ENCODE measurements at regions not wholly inside any gene's neighbourhood (a gene's known extent, or its start where the extent isn't known, plus 50 kb on each side); places are given as distances from the start of the nearest gene placed in this dataset.
"Not testable (repeated sequence)": the region's sequence is repeated elsewhere in the genome, so short reads cannot be mapped to it uniquely, and the experiment has no call there.

DNA sequence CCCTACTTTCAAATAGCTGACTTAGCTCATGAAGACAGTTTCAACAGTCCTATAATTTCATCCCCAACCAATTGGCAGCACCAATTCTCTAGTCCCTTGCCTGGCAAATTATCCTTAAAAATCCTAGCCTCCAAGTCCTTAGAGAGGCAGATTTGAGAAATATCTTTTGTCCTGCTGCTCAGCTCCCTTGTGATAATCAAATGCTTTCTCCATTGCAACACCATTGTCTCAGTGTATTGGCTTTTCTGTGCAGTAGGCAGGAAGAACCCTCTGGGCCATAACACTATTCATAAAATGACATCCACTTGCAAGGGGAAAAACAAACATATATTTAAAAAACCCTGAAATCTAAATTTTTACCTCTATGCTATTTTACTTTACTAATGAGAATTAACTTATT is 89.6 kb downstream of the AASDHPPT start:
- DNase-seq (ENCODE audit: extremely low read depth, low read depth) = no peak
- TF ChIP-seq, protein P1, sequence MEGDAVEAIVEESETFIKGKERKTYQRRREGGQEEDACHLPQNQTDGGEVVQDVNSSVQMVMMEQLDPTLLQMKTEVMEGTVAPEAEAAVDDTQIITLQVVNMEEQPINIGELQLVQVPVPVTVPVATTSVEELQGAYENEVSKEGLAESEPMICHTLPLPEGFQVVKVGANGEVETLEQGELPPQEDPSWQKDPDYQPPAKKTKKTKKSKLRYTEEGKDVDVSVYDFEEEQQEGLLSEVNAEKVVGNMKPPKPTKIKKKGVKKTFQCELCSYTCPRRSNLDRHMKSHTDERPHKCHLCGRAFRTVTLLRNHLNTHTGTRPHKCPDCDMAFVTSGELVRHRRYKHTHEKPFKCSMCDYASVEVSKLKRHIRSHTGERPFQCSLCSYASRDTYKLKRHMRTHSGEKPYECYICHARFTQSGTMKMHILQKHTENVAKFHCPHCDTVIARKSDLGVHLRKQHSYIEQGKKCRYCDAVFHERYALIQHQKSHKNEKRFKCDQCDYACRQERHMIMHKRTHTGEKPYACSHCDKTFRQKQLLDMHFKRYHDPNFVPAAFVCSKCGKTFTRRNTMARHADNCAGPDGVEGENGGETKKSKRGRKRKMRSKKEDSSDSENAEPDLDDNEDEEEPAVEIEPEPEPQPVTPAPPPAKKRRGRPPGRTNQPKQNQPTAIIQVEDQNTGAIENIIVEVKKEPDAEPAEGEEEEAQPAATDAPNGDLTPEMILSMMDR (IDR thresholded peaks at IDR 0.05; ENCODE audit: low read depth, low read length) = no peak

DNA sequence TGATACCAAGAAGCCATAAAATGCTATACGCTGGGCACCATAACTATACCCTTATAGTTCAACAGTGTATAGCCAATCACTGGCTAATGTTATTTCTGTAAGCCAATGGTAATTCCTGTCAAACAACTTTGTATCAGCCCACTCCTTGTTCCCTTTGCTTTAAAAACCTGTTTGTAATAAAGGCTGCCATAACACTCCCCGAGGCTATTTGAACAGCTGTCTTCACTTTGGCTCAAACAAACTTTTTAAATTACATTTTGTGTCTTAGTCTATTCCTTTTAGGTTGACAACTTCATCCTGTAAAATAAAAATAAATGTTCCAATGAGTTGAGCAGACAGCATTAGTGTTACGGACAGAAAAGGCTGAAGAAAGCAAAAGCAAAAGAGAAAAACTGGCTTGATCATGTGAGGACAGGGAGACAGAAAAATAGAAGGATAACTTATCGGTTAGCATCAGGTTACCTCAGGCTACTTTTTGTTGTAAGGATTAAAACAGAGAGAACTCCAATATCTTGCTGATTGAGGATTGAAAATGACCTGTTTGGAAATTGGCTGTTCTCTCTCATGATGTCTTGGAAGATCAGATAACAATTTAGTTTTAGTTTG is 95.0 kb downstream of the AASDHPPT start:
- TF ChIP-seq, protein P1 (IDR thresholded peaks at IDR 0.05; ENCODE audit: low read depth, low read length) = no peak
- peak; percentile 57 for DNase-seq (ENCODE audit: extremely low read depth, low read depth)

DNA sequence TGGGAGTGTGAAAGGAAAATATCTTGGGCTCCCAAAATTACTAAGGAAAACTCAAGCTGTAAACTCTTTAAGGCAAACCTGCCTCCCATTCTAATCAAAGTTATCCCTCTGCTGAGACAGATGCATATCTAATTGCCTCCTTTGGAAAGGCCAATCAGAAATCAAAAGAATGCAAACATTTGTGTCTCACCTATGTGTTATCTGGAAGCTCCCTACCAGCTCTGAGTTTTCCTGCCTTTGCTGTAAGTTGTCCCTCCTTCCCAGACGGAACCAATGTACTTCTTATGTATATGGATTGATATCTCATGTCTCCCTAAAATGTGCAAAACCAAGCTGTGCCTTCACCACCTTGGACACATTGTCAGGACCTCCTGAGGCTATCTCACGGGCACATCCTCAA is 95.8 kb downstream of the AASDHPPT start:
- TF ChIP-seq, protein P1 (IDR thresholded peaks at IDR 0.05; ENCODE audit: low read depth, low read length) = no peak
- DNase-seq (ENCODE audit: extremely low read depth, low read depth) = no peak

DNA sequence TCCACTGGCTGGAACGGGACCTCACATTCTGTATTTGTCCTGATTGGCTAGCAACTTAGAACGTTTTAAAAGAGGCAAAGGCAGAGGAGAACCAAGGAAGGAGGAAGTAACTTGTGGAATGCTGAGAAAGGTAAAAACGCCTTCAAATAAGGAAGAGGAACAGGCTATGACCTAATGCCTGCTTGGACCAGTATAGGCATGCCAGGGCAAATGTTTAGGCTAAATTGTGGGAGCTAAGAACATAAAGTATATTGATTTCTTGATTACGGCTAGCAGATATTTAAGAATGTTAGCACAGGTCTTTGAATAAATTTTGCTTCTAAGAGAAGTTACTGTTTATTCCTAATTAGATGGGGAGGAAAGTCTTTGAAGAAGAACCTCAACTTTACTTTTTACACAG is 96.5 kb downstream of the AASDHPPT start:
- not testable (repeated sequence) for DNase-seq (ENCODE audit: extremely low read depth, low read depth)

DNA sequence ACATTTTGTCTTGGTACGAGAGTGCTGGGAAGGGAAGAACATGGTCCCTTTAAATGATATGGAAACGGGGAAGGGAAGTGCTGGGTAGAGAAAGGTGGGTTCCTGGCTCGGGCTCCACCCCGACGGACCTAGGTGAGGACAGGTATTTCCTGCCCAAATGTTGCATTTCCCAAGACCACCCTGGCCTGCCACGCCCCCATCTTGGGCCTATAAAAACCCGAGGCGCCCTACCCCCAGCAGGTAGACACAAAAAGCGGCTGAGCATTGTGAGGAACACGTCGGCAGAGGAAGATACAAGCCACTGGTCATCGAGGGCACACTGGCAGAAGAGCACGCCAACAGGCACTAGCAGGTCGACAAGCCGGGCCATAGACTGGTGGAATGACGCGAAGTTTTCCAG is 99.4 kb downstream of the AASDHPPT start:
- TF ChIP-seq, protein P1 (IDR thresholded peaks at IDR 0.05; ENCODE audit: low read depth, low read length) = no peak
- no peak for DNase-seq (ENCODE audit: extremely low read depth, low read depth)

DNA sequence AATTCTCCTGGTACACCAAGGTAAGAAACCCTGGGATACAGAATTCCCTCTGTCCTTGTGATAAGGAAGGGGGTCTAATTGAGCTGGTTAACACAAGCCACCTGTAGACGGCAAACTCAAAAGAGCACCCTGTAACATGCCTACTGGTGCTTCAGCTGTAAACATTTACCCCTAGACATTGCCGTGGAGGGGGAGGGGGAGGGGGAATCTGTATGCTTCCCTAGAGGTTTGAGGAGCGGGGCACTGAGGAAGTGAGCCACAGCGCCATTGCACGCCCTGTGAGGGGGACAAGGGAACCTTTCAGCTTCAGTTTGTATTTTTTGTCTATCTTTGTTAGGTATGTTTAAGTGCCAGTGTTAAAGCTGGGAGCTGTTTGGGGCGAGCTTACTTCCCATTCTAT is 99.8 kb downstream of the AASDHPPT start:
- DNase-seq (ENCODE audit: extremely low read depth, low read depth) = no peak
- TF ChIP-seq, protein P1 (IDR thresholded peaks at IDR 0.05; ENCODE audit: low read depth, low read length) = no peak

DNA sequence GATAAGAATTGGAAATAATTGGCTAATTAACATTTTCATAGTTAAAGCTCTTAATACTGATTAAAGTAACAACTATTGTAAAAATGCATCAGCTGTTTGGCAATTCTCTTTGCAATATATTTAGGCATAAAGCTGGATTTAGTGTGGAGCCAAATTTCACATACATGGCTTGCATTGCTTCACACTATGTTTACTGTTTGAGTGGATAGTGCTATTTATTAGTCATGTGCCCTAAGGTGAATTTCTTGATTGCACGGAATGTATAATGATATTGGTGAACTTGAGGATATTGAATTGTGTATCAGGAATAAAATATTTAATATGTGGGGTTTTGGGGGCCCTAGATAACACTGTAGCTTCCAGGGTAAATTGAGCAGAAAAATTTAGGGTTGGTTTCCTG is 100.9 kb downstream of the AASDHPPT start:
- no peak for DNase-seq (ENCODE audit: extremely low read depth, low read depth)
- TF ChIP-seq, protein P1 (IDR thresholded peaks at IDR 0.05; ENCODE audit: low read depth, low read length) = no peak

DNA sequence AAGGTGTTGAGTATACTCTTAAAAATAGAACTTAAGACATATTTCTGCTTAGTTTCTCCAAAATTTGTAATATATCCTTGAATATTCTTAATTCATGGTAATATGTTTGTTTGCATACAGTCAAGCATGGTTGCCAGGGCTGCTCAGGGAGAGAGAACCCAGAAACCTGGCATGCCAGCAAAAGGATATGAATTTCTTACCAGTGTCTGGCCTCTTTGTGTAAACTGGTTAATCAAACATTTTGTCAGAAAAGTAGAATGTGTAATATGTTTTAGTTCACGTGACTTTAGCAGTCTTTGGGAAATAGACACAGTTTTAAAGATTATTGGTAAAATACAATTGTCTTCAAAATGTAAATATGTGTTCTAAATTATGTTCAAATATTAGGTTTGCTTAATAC is 101.6 kb downstream of the AASDHPPT start:
- DNase-seq (ENCODE audit: extremely low read depth, low read depth) = no peak
- TF ChIP-seq, protein P1 (IDR thresholded peaks at IDR 0.05; ENCODE audit: low read depth, low read length) = no peak
